MM.1S (cell line): ENCODE measurements at regions not wholly inside any gene's neighbourhood (a gene's known extent, or its start where the extent isn't known, plus 50 kb on each side); places are given as distances from the start of the nearest gene placed in this dataset.
"Not testable (repeated sequence)": the region's sequence is repeated elsewhere in the genome, so short reads cannot be mapped to it uniquely, and the experiment has no call there.

ENCODE experiments used
- DNase-seq: peaks from one replicate; pipeline ENCODE4 v3.0.0-alpha.2; 2015
- H2AFZ ChIP-seq: fragments of 300-600 bp; sonication (generic); 2 replicates; pipeline ENCODE4 v1.6.0; 2016; ENCODE audit warnings: antibody characterized with exemption, low read length
- H3F3A ChIP-seq: fragments of 300-600 bp; sonication (generic); 2 replicates; pipeline ENCODE4 v1.6.1; 2016; ENCODE audit warnings: mild to moderate bottlenecking, antibody characterized with exemption, low read length, moderate library complexity, mixed read lengths; ENCODE audit not compliant: insufficient read depth
- H3K27ac ChIP-seq: fragments of 300-600 bp; sonication (generic); 2 replicates; pipeline ENCODE4 v1.5.1; 2016; ENCODE audit warnings: mild to moderate bottlenecking, low read length
- H3K27me3 ChIP-seq: fragments of 300-600 bp; sonication (generic); replicated peaks from 2 replicates; pipeline ENCODE4 v1.6.0; 2016; ENCODE audit warnings: low read length; ENCODE audit not compliant: insufficient read depth
- H3K36me3 ChIP-seq: fragments of 300-600 bp; sonication (generic); replicated peaks from 2 replicates; pipeline ENCODE4 v1.6.1; 2016; ENCODE audit warnings: mild to moderate bottlenecking, low read length, mixed read lengths; ENCODE audit not compliant: insufficient read depth
- H3K4me1 ChIP-seq: fragments of 300-600 bp; sonication (generic); 2 replicates; pipeline ENCODE4 v1.6.1; 2016; ENCODE audit warnings: low read length, mixed read lengths
- H3K4me2 ChIP-seq: fragments of 300-600 bp; sonication (generic); 2 replicates; pipeline ENCODE4 v1.6.0; 2016; ENCODE audit warnings: low read depth, low read length
- H3K4me3 ChIP-seq: fragments of 300-600 bp; sonication (generic); 2 replicates; pipeline ENCODE4 v1.5.1; 2016; ENCODE audit warnings: low read length, mixed read lengths
- H3K79me2 ChIP-seq: fragments of 300-600 bp; sonication (generic); 2 replicates; pipeline ENCODE4 v1.6.1; 2016; ENCODE audit warnings: mixed run types, low read length, mixed read lengths
- H3K9ac ChIP-seq: fragments of 300-600 bp; sonication (generic); 2 replicates; pipeline ENCODE4 v1.6.1; 2016; ENCODE audit warnings: low read length, mixed read lengths
- H3K9me2 ChIP-seq: fragments of 300-600 bp; sonication (generic); replicated peaks from 2 replicates; pipeline ENCODE4 v1.6.1; 2016; ENCODE audit warnings: mild to moderate bottlenecking, low read length, mixed read lengths; ENCODE audit not compliant: insufficient read depth
- H3K9me3 ChIP-seq: fragments of 300-600 bp; sonication (generic); replicated peaks from 2 replicates; pipeline ENCODE4 v1.6.1; 2016; ENCODE audit warnings: mild to moderate bottlenecking, low read length, mixed read lengths; ENCODE audit not compliant: insufficient read depth
- H4K20me1 ChIP-seq: fragments of 300-600 bp; sonication (generic); 2 replicates; pipeline ENCODE4 v1.6.1; 2016; ENCODE audit warnings: mild to moderate bottlenecking, low read length, moderate library complexity, mixed read lengths; ENCODE audit not compliant: insufficient read depth
- EZH2 ChIP-seq: fragments of 300-600 bp; sonication (generic); optimal IDR thresholded peaks from 2 replicates; pipeline ENCODE3; 2017; ENCODE audit warnings: low read depth, mild to moderate bottlenecking, antibody characterized with exemption, low read length, mixed read lengths
- EZH2phosphoT487 ChIP-seq: fragments of 300-600 bp; sonication (generic); IDR thresholded peaks from 2 replicates; pipeline ENCODE4 v1.6.1; 2018; ENCODE audit warnings: antibody characterized with exemption, low read length
- TF ChIP-seq, protein P1 (sequence below): fragments of 300-600 bp; sonication (generic); IDR thresholded peaks from 2 replicates; pipeline ENCODE4 v1.5.1; 2016; ENCODE audit warnings: antibody characterized with exemption, low read length, mixed read lengths

DNA sequence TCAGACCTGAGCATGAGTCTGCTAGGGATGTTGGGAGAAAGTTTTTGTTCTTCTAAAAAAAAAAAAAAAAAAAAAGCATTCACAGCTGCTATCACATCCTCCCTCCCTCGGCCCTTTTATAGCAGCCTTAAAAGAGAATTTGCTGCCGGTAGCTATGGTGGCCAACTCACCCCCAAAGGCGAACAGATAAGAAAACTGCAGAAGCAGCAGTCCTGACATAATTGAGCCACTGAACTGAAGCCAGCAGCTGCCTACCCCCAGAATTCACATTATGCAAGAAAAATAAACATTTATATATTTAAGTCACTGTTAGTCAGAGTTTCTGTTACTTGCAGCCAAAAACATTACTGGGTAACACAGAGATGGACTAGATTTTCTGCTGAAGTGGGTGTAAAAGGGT lies 124.3 kb upstream of the SMARCA2 start:
- DNase-seq = no peak
- H3K4me2 ChIP-seq = no peak overlapping the region
- H3K79me2 ChIP-seq = no peaks in the 10 kb centered on the region
- H3K27me3 ChIP-seq = no peaks in the 10 kb centered on the region
- H3K9me2 ChIP-seq = no peaks in the 10 kb centered on the region
- H3K9me3 ChIP-seq = no peaks in the 10 kb centered on the region
- H3K27ac ChIP-seq = no peak overlapping the region
- TF ChIP-seq, protein P1, sequence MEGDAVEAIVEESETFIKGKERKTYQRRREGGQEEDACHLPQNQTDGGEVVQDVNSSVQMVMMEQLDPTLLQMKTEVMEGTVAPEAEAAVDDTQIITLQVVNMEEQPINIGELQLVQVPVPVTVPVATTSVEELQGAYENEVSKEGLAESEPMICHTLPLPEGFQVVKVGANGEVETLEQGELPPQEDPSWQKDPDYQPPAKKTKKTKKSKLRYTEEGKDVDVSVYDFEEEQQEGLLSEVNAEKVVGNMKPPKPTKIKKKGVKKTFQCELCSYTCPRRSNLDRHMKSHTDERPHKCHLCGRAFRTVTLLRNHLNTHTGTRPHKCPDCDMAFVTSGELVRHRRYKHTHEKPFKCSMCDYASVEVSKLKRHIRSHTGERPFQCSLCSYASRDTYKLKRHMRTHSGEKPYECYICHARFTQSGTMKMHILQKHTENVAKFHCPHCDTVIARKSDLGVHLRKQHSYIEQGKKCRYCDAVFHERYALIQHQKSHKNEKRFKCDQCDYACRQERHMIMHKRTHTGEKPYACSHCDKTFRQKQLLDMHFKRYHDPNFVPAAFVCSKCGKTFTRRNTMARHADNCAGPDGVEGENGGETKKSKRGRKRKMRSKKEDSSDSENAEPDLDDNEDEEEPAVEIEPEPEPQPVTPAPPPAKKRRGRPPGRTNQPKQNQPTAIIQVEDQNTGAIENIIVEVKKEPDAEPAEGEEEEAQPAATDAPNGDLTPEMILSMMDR = no peak
- no peak for TF ChIP-seq EZH2phosphoT487
- no peak for TF ChIP-seq EZH2
- H3K4me1 ChIP-seq = no peaks in the 10 kb centered on the region
- H3F3A ChIP-seq = no peaks in the 10 kb centered on the region
- H3K9ac ChIP-seq = no peak overlapping the region
- no peaks in the 10 kb centered on the region for H4K20me1 ChIP-seq
- H3K36me3 ChIP-seq = no peaks in the 10 kb centered on the region
- no peak overlapping the region for H2AFZ ChIP-seq
- no peak overlapping the region for H3K4me3 ChIP-seq

DNA sequence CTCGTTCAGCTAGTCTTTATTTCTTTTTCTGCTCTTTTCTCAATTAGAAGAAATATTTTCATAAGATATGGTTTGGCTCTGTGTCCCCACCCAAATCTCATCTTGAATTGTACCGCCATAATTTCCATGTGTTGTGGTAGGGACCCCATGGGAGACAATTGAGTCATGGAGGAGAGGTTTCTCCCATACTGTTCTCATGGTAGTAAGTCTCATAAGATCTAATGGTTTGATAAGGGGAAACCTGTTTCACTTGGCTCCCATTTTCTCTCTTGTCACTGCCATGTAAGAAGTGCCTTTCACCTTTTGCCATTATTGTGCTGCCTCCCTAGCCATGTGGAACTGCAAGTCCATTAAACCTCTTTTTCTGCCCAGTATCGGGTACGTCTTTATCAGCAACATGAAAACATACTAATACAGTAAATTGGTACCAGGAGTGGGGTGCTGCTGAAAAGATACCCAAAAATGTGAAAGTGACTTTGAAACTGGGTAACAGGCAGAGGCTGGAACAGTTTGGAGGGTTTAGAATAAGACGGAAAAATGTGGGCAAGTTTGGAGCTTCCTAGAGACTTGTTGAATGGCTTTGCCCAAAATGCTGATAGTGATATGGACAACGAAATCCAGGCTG lies 112.0 kb upstream of the SMARCA2 start:
- DNase-seq, H3F3A ChIP-seq, H3K36me3 ChIP-seq, H4K20me1 ChIP-seq, H3K9ac ChIP-seq, H3K4me2 ChIP-seq, H3K4me1 ChIP-seq, H3K27ac ChIP-seq, H2AFZ ChIP-seq, H3K9me3 ChIP-seq, H3K4me3 ChIP-seq, H3K9me2 ChIP-seq, H3K27me3 ChIP-seq, H3K79me2 ChIP-seq: not testable (repeated sequence)

DNA sequence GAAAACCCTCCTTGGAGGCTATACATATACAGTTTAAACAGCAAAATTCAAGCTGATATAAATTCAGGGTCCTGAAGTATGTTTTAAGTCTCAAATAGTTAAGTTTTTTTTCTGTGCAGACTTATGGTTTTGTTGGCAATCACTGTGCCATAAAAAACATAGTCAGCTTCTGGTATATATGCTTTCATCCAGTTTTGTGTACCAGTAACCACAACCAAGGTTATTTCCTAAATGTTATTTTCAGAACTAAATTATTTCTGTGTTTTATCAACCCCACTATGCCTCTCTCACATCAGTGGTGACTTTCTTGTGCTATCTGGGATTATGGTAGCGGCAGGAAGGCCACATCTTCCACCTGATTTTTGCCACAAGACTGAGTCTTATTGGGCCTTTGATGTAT lies 107.7 kb upstream of the SMARCA2 start:
- Histone ChIP-seq H3K9me2 (no peaks in the 10 kb centered on the region), H3K9me3 (no peaks in the 10 kb centered on the region), H3F3A (no peaks in the 10 kb centered on the region), H3K4me1 (peaks cover 11% of the 10 kb centered on the region), H2AFZ (no peak overlapping the region), H3K27me3 (no peaks in the 10 kb centered on the region; the same call in 1 of the 2 replicates), H3K79me2 (no peaks in the 10 kb centered on the region), H4K20me1 (no peaks in the 10 kb centered on the region), H3K27ac (no peak overlapping the region), H3K4me2 (no peak overlapping the region), H3K36me3 (no peaks in the 10 kb centered on the region), H3K4me3 (no peak overlapping the region), H3K9ac (no peak overlapping the region)
- DNase-seq = no peak
- TF ChIP-seq EZH2phosphoT487 = no peak
- no peak for TF ChIP-seq EZH2
- TF ChIP-seq, protein P1 = no peak

DNA sequence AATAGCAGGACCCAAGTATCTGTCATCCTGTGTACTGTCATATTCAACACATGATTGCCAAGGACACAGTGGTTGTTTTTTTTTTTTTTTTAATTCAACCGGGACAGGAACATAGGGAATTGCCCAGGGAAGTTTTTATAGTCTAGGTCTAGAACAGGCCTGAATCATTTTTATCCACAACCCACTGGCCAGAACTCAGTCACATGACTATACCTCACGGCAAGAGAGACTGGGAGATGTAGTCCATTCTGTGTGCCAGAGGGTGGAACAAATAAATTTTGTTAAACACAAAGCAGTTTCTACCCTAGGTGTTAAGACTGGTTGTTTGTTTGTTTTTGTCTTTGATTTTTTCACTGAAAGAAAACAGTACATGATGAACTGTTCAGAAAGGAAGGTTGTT lies 105.8 kb upstream of the SMARCA2 start:
- Histone ChIP-seq H3K79me2 (no peaks in the 10 kb centered on the region), H3K4me2 (no peak overlapping the region), H3F3A (no peaks in the 10 kb centered on the region), H3K9me2 (no peaks in the 10 kb centered on the region), H4K20me1 (no peaks in the 10 kb centered on the region), H3K27ac (no peak overlapping the region), H2AFZ (no peak overlapping the region), H3K4me1 (peaks cover 11% of the 10 kb centered on the region), H3K27me3 (no peaks in the 10 kb centered on the region; the same call in 1 of the 2 replicates), H3K9me3 (no peaks in the 10 kb centered on the region), H3K36me3 (no peaks in the 10 kb centered on the region), H3K9ac (no peak overlapping the region), H3K4me3 (no peak overlapping the region)
- TF ChIP-seq EZH2phosphoT487 (no peak), EZH2 (no peak)
- TF ChIP-seq, protein P1 = no peak
- DNase-seq = no peak
